HG03432 (cell line): ENCODE measurements at regions not wholly inside any gene's neighbourhood (a gene's known extent, or its start where the extent isn't known, plus 50 kb on each side); places are given as distances from the start of the nearest gene placed in this dataset.
A peak's percentile ranks its signal among the peaks of the same experiment; 100 is the strongest.
"Not testable (repeated sequence)": the region's sequence is repeated elsewhere in the genome, so short reads cannot be mapped to it uniquely, and the experiment has no call there.

Experiments used
- ATAC-seq: cut with Tn5 transposase; IDR thresholded peaks from one replicate; pipeline ENCODE4 v1.9.1; 2021; ENCODE audit warnings: mild to moderate bottlenecking, moderate library complexity; ENCODE audit not compliant: unreplicated experiment

GRCh38 chr10:8128511-8128910, 74.0 kb downstream of the GATA3 start:
- no peak for ATAC-seq

GRCh38 chr10:8129438-8129837, 75.0 kb downstream of the GATA3 start:
- no peak for ATAC-seq

- ATAC-seq, result peak; percentile 72
These were observed 76.8 kb downstream of the GATA3 start for GRCh38 chr10:8130973-8131911.

- ATAC-seq, result peak; percentile 62
These were observed 78.7 kb downstream of the GATA3 start for GRCh38 chr10:8133146-8133545.

- no peak for ATAC-seq
These were observed 82.2 kb downstream of the GATA3 start for GRCh38 chr10:8136736-8137135.

- no peak for ATAC-seq
These were observed 82.8 kb downstream of the GATA3 start for GRCh38 chr10:8137272-8137681.

GRCh38 chr10:8137726-8138125, 83.2 kb downstream of the GATA3 start:
- ATAC-seq, result no peak

- ATAC-seq, result no peak
These were observed 84.0 kb downstream of the GATA3 start for GRCh38 chr10:8138471-8138870.

GRCh38 chr10:8144496-8144895, 90.0 kb downstream of the GATA3 start:
- no peak for ATAC-seq

- ATAC-seq, result no peak
These were observed 92.2 kb downstream of the GATA3 start for GRCh38 chr10:8146650-8147049.

- ATAC-seq, result no peak
These were observed 95.5 kb downstream of the GATA3 start for GRCh38 chr10:8149991-8150390.

- ATAC-seq, result no peak
These were observed 96.0 kb downstream of the GATA3 start for GRCh38 chr10:8150401-8150905.

- ATAC-seq, result no peak
These were observed 96.6 kb downstream of the GATA3 start for GRCh38 chr10:8151086-8151485.

- ATAC-seq, result no peak
These were observed 102.4 kb downstream of the GATA3 start for GRCh38 chr10:8156918-8157317.

- ATAC-seq, result no peak
These were observed 103.9 kb downstream of the GATA3 start for GRCh38 chr10:8158193-8159071.

GRCh38 chr10:8159341-8160165, 105.1 kb downstream of the GATA3 start:
- ATAC-seq, result no peak

- no peak for ATAC-seq
These were observed 109.3 kb downstream of the GATA3 start for GRCh38 chr10:8163824-8164223.

- ATAC-seq, result not testable (repeated sequence)
These were observed 110.2 kb downstream of the GATA3 start for GRCh38 chr10:8164640-8165039.

- ATAC-seq, result no peak
These were observed 114.3 kb downstream of the GATA3 start for GRCh38 chr10:8168836-8169235.

GRCh38 chr10:8171008-8171407, 116.5 kb downstream of the GATA3 start:
- ATAC-seq, result no peak

- ATAC-seq, result no peak
These were observed 118.1 kb downstream of the GATA3 start for GRCh38 chr10:8172604-8173003.
